ENCODE measurements at regions not wholly inside any gene's neighbourhood (a gene's known extent, or its start where the extent isn't known, plus 50 kb on each side); places are given as distances from the start of the nearest gene placed in this dataset.

DNA sequence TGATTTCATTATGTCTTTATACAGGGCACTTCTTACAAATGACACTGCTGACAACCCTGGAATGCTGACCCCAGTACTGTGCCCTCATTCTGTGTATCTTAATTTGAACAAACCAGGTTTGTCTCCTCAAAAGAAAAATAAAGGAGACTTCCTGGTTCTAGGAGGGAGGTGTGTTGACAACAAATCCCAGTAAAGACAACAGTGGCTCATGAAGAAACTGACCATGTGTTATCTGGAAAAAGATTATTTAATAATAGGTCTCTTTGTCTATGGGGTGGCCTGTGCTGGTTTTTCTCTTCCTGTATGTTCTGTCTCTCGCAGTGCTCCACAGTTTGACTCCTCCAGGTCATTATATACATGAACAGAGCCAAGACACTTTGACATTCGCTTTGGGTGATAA, 454.6 kb downstream of the LMO4 start:
- DNase-seq (ENCODE audit: low read depth): no peak

- no peak for DNase-seq (ENCODE audit: low read depth)
These were observed 456.7 kb downstream of the LMO4 start for GRCh38 chr1:87785386-87785785.

- no peak for DNase-seq (ENCODE audit: low read depth)
These were observed 457.5 kb downstream of the LMO4 start for GRCh38 chr1:87786229-87786628.

GRCh38 chr1:87786861-87787545, 458.3 kb downstream of the LMO4 start:
- no peak for DNase-seq (ENCODE audit: low read depth)

- DNase-seq (ENCODE audit: low read depth): no peak
These were observed 458.9 kb downstream of the LMO4 start for GRCh38 chr1:87787551-87787950.

DNA sequence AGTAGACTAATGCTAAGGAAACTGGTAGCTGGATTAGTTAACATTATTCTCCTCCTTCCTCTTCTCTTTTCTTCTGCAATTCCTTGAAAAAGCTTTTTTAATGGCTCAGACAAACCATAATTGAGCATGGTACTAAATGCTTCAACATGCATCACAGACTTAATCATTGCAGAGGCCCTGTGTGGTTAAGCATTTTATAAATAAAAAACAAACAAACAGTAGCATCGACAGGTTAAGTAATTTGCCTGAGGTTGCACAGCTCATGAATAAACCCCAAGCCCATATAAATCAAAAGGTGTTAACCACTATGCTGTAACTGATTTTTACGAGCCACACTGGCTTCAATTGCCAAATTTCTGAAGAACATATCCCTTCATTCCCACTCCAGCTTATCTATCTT, 462.1 kb downstream of the LMO4 start:
- DNase-seq (ENCODE audit: low read depth): no peak

DNA sequence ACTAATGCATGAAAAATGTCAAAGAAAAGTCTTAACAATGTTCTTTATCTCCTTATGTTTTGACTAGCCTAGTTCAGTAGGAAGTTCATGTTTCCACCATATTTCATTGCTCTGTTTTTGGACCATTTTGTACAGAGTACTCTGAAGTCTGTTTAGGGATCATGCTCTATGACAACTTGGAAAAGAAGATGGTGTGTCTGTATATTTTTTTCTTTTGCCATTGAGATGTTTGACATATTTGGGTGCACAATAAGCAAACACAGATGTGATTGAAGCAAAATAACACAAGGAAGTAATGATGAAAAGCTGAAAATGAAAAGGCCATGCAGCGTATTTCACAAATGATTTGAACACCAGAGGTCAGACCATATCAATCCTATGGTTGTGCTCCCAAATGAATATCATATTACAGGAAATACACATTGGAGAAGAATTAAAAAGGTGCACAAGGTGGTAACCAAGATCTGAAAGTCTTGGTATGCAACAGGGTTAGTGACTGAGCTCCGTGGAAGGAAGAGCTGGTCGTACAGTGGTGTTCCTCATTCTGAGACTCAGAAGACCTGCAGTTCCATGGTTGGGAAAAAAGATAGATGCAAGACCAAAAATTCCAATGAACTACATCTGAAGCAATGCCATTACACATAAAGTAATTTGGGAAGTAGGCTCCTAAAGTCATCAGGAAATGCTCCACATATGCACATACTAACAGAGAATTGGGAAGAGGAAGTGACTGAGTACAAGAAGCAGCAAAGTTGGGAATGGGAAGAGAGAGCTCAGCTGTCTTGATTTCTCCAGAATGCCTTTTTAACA, 463.5 kb downstream of the LMO4 start:
- DNase-seq (ENCODE audit: low read depth): no peak

GRCh38 chr1:87794788-87795614, 466.3 kb downstream of the LMO4 start:
- no peak for DNase-seq (ENCODE audit: low read depth)

GRCh38 chr1:87795615-87796337, 467.1 kb downstream of the LMO4 start:
- no peak for DNase-seq (ENCODE audit: low read depth)

- DNase-seq (ENCODE audit: low read depth): no peak
These were observed 467.8 kb downstream of the LMO4 start for GRCh38 chr1:87796471-87796901.

DNA sequence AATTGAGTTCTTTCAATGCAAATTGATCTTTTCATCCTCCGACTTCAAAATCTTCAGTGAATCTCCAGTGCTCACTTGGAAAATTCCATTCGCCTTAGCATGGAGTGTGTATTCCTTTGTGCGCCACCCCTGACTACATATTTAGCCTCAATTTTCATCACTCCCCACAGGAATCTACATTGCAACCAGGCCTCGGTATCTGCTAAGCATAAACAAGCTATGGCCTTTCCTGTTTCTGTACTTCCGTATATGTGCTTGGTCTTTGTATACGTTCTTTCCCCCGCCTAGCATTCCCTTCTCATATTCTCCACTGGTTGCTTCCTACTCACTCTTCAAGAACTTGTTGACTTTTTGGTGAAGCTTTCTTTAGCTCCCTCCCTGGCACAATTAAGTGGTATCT, 470.8 kb downstream of the LMO4 start:
- no peak for DNase-seq (ENCODE audit: low read depth)

GRCh38 chr1:87800006-87800405, 471.3 kb downstream of the LMO4 start:
- DNase-seq (ENCODE audit: low read depth): peak; percentile 32

GRCh38 chr1:87803375-87803774, 474.7 kb downstream of the LMO4 start:
- DNase-seq (ENCODE audit: low read depth): no peak

GRCh38 chr1:87804128-87804527, 475.4 kb downstream of the LMO4 start:
- DNase-seq (ENCODE audit: low read depth): no peak

- no peak for DNase-seq (ENCODE audit: low read depth)
These were observed 477.1 kb downstream of the LMO4 start for GRCh38 chr1:87805666-87806378.

GRCh38 chr1:87806379-87807094, 477.9 kb downstream of the LMO4 start:
- no peak for DNase-seq (ENCODE audit: low read depth)

GRCh38 chr1:87810166-87810565, 481.5 kb downstream of the LMO4 start:
- DNase-seq (ENCODE audit: low read depth): no peak

- DNase-seq (ENCODE audit: low read depth): no peak
These were observed 484.3 kb downstream of the LMO4 start for GRCh38 chr1:87812871-87813577.

DNA sequence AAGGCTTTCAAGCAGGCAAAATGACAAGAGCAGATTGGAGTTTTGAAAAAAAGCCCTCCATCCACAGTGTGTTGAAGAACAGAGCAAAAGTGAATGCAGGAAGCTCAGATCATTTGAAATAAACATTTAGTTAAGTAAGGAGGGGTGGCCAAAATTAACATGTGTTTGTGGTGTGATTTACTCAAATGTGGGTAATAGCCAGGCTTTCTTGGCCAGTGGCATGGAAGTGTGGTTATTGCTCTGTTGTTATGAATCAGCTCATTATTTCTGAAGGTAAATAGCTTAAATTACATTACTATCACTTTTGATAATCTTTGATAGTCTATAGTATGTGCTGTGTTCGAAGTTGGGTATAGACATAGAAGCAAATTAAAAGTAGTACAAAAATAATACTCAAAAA, 485.9 kb downstream of the LMO4 start:
- no peak for DNase-seq (ENCODE audit: low read depth)

DNA sequence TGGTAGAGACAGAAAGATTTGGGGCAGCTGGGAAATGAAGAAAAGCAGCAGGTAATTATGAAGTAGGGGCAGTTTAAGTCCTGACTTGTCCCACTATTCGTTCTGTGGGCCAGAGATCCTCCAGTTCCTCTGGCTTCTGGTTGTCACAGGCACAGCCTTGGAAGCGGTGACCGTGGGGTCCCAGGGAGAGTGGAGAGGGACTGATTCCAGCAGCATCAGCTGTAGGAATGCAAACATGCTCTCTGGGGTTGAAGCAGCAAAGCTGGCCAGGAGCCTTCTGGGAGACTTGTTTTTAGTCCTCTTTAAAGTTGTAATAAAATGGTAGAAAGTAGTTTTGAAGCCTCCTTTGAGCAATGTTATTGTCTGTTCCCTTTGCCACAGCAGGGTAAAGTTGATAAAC, 488.0 kb downstream of the LMO4 start:
- no peak for DNase-seq (ENCODE audit: low read depth)
